Left cardiac atrium (tissue), 4 donors: ENCODE measurements at regions not wholly inside any gene's neighbourhood (a gene's known extent, or its start where the extent isn't known, plus 50 kb on each side); places are given as distances from the start of the nearest gene placed in this dataset.

ENCODE experiments used
- ATAC-seq, 2 donors: fragments of 200-7000 bp; cut with Tn5 transposase; one replicate each; pipeline ENCODE4 v1.9.1; 2020; ENCODE audit warnings: mild to moderate bottlenecking in 2 of 2, moderate library complexity in 2 of 2
- DNase-seq: peaks from one replicate; pipeline ENCODE4 v3.0.0-alpha.2; 2020
- intact Hi-C, 2 donors: fragments of 100-400 bp; cut with DNase I; formaldehyde crosslinking; loops; one replicate each; pipeline versions ENCODE4 v1.14.1 to v1.15.1; 2022 to 2023
- donor health status: DM: no; HTN: yes; CAD: no.
- donor health status: DM: no; HTN: yes; CAD: no; lungs with severe emphysema.
- donor health status: DM: yes; HTN: yes; CAD: no.
- donor health status: Dilated cardiomyopathy.

DNA sequence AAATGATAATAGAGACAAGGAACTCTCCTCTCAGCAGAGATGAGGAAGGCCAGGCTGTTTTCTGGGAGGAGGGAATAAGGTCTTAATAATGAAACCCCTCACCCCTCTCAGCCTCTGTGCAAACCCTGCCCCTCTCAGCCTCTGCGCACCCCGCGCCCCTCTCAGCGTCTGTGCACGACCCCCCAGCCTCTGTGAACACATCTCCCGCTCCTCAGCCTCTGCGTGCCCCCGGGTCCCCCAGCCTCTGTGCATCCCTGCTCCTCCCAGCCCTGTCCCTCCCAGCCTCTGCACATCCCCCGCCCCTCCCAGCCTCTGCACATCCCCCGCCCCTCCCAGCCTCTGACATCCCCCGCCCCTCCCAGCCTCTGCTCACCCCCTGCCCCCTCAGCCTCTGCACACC, 837.8 kb downstream of the TBC1D22A start:
- DNase-seq = no peak
- ATAC-seq = no peak
- intact Hi-C loops = no loop called here

DNA sequence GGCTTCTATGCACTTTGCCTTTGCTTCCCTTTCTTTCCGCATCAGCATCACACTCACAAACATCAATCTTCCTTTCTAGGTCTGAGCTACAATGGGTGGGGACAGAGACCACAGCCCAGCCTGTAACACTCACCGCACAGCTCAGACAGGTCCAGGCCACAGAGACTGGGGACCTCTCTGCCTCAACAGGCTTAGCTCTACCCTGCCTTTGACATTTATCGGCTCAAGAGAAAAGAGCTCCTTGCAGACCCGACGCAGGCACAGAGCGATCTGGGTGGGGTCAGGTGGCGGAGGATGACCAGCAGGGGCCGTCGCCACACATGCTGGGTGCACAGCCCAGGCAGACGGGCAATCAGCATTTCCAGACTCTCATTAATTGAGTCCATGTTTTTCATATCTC, 837.3 kb downstream of the TBC1D22A start:
- no peak for ATAC-seq
- no peak for DNase-seq
- intact Hi-C loops = no loop called here

DNA sequence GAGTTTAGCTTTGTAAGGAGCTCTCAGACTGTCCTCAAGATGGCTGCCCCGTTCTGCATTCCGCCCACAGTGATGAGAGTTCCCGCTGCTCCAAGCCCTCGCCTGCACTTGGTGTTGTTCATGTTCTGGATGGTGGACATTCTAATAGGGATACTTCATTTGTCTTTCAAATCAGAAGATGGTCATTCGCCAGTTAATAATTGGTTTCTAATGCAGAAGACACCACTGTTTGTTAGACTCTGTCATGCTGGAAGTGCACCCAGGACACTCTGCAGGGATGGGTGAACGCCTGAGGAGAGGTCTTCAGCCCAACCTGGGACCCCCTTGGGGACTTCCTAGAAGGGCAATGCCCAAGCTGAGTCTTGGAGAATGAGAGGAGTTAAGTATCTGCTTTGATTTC, 836.4 kb downstream of the TBC1D22A start:
- intact Hi-C loops = no loop called here
- ATAC-seq (no peak), DNase-seq (no peak)

DNA sequence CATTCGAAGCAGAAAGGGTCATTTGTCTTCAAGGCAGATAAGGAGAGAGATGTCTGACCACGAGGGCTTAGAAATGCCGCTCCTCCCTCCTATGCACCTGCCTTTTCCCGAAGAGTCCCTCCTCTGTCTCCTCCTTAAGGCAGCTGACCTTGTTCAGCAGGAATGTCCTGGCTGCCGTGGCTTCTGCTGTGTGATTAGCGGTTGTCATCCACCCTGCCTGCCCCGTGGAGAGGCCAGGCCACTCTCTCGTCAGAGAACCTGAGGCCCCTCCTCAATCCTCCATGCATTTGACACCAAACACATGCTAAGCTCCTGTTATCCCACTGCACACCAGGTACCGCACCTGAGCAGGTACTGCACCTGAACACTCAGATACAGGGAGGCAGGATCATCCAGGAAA, 834.6 kb downstream of the TBC1D22A start:
- DNase-seq = no peak
- intact Hi-C loops = no loop called here
- ATAC-seq = no peak

DNA sequence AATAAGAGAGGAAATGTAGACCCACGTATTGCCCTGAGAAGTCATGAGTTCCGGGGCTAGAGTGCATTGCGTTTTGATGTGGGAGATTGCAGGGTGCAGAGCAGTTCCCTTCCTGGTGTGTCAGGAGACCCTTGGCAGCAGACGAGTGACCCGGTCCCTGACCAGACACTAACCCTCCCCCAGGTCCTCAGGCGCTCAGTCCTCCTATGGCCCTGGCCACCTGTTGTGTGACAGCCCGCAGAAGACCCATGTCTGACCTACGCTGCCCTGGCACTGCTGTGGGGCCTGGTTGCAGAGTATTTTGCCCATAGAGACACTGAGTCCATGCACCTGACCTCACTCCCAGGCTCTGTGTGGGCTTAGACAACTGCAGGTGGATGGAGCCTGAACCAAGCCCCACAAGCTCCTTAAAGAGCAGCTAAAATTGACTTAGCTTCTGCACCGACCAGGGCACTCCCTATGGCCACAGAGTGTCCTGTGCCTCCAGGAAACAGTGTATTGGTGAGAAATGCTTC, 833.8 kb downstream of the TBC1D22A start:
- DNase-seq (no peak), ATAC-seq (no peak)
- intact Hi-C loops = no loop called here

DNA sequence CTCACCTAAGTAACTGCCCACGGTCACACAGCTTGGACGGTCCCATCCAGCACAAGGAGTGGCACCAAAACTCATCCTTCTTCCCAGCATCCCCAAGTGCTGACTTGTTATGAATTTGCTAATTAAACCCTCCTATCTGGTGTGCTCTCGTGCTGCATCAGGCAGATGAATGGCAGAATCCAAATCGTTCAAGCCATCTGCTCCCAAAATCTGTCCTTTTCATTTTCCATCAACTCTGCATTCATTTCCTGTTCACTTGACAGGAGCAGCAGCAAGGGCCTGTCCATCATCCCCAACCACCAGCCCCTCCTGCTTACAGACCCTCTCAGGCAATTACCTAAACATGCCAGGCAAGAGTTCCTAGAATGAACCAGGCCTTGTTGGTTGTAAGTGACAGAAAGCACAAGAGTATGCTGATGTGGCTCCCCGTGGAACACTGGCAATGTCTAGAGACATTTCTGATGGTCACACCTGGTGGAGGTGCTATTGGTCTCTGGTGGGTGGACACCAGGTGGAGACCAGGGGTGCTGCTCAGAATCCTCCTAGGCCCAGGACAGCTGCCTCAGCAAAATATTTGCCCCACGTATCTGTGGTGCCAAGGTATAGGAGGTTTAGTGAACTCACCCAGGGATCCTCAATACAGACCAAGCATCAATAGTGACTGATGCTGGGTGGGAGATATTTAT, 832.5 kb downstream of the TBC1D22A start:
- DNase-seq (no peak), ATAC-seq (no peak)
- intact Hi-C loops = no loop called here

DNA sequence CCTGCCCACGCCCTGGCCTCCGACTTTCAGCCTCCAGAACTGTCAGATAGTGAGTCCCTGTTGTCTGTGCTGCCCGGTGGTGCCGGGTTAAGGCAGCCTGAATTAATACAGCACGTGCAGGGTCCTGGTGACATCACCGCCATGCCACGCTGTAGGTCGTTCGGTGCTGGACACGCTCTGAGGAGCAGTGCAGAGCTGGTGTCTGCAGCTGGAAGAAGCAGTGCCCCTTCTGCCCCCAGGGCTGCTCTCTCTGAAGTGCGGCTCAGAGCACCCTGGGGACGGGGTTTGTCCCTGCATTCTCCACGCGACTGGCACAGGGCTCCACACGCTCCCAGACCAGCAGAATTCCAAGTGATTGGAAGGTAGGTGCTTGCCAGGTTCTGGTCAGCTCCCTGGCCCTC, 831.5 kb downstream of the TBC1D22A start:
- intact Hi-C loops = no loop called here
- DNase-seq = no peak

DNA sequence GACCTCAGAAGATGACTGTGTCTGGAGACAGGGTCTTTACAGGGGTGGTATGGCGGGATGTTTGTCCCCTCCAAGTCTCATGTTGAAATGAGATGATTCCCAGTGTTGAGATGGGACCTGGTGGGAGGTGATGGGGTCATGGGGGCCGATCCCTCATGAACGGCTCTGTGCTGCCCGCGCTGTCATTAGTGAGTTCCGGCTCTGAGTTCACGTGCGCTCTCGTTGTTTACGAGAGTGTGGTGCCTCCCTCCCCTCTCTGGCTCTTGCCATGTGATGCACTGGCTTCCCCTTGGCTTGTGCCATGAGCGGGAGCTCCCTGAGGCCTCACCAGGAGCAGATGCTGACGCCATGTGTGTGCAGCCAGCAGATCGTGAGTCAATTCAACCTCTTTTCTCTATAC, 830.8 kb downstream of the TBC1D22A start:
- intact Hi-C loops = no loop called here
- DNase-seq = no peak

More for the DNA sequence above, 831.5 kb downstream of the TBC1D22A start:
- ATAC-seq = no peak

DNA sequence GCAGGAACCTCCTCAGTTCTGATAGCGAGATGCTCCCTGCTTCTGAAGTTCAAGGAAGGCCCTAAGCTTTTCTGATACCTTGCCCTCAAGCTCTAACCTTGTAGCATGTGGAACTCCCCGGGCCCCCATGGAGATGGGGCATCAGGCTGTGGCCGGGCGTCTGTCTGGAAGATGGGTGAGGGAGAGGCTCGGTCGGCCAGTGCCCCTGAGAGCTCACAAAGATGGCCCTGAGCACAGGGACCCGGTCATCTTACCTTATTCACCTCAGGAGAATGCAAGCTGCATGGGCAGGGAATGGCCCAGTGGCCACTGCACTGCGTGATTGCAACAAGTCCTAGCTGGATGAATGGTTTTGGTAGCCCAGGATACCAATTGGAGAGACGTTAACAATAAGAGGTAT, 830.3 kb downstream of the TBC1D22A start:
- ATAC-seq = no peak
- intact Hi-C loops = no loop called here
- no peak for DNase-seq

More for the DNA sequence above, 830.8 kb downstream of the TBC1D22A start:
- ATAC-seq = no peak

DNA sequence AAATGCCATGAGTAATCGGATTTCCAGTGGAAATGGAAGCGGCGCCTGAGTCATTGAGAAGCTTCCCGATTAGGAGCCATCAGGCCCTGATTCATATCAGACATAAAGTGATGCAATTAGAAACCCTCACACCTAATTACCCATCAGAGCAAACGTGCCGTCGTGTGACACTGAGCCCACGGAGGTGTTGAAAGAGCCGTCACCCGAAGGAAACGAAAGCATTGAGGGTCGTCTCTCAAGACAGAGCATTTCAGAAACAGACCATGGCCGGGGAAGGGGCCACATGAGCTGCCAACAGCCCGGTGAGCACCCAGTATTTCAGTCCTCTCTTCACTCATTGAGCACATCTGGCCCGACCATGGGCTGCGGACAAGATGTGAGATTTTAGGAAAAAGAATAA, 829.3 kb downstream of the TBC1D22A start:
- intact Hi-C loops = no loop called here
- DNase-seq (no peak), ATAC-seq (no peak)

DNA sequence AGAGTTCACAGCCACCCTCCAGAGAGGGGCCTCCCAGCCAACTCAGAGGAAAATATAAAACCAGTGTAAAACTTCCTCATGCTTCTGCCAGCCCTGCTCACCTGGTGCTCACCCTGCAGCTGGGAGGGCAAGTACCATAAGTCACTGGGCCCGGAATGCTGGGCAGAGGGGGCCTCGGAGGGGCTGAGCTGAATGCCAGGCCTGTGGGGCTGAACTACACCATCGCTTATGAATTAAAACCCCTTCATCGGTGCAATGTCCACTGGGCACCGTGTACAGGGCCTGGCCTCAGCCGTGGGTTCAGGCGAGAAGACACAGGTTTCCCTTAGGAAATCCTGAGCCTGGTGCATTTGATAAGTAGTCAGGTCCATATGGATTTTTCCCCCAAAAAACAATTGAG, 828.6 kb downstream of the TBC1D22A start:
- DNase-seq (no peak), ATAC-seq (no peak)
- intact Hi-C loops = no loop called here

DNA sequence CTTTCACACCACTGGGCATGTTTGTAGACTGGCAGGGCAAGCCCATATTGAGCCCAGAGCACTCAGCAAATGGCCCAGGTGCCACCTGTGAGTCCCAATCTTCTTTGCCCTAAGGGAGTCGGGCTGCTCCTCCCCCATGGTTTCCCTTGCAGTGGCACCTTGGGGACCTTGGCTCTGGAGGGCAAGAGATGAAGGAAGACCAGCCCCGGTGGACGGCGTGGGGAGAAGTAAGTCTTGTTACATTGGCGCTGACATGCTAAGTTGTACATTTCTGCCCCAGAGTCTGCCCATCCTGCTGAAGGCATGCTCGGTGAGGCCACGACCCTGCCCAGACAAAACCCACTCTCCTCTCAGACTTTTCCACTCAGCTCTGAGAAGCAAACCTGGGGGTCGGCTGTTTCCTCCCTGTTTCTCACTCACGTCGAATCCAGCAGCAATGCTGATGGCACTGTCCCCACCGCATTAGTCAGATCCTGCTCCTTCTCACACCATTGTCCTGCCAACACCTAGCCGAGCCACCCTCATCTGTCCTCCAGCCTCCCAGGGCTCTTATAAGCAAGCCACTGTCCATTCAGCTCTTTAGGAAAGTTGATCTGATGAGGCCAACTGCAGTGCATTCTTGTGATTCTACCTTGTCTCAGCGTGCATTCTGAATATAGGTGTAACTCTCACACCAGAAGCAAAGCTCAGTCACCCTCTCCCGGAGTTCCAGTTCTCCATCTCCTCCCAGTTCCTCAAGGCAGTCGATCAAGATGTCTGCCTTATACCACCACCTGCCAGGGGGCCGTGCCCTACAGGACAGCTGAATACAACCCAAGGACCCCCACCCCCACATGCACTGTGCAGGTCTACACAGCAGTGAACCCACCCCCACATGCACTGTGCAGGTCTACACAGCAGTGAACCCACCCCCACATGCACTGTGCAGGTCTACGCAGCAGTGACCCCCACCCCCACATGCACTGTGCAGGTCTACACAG, 827.1 kb downstream of the TBC1D22A start:
- ATAC-seq = no peak
- no peak for DNase-seq
- intact Hi-C loops = no loop called here

DNA sequence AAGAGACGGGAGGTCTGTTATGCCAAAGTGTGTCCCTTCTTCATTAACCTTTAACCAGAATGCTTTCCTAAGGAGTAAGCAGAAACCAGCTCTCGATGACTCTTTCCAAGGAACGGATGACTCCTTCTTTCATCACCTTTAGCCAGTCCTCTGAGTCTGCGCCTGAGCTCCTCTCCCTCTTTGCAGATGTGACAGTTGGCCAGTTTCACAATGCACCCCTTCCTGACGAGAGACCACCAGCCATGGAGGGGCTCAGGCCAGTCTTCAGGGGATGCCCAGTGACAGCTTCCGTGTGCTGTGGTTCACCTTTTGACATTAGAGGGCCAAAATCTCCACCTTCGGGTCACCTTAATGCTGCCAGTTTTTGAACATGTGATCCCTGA, 826.1 kb downstream of the TBC1D22A start:
- ATAC-seq = no peak
- no peak for DNase-seq
- intact Hi-C loops = no loop called here

DNA sequence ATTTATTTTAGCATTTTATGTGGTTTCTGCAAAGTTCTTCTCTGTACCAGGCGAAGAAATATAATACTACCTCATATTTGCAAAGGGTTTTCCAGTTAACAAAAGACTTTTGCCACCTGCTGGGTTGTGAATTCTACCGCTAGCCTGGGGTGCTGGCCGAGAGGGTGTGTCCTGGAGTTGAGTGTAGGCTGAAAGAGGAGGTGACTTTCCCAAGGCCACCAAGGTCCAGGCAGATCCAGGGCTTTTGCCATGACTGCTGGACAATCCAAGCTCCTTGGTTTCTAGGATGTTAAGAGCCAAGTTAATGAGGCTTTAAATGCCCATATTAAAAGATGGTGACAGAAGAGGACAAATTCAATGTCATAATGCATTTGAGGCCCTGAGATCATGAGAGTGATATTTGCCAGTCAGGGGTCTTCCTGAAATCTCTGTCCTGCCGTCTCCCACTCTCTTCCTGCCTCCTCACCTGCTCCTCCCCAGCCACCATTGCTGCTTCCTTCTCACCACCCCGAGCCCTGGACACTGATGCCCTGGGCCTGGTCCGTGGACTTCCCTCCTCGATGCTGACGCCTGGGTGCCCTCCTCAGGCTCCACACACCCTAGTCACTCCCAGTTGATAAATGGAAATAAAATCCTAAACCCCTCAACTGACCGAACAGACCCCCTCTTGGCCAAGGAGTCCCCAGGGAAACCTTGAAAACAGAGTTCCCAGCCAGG, 825.6 kb downstream of the TBC1D22A start:
- DNase-seq = no peak
- ATAC-seq = no peak
- intact Hi-C loops = no loop called here

DNA sequence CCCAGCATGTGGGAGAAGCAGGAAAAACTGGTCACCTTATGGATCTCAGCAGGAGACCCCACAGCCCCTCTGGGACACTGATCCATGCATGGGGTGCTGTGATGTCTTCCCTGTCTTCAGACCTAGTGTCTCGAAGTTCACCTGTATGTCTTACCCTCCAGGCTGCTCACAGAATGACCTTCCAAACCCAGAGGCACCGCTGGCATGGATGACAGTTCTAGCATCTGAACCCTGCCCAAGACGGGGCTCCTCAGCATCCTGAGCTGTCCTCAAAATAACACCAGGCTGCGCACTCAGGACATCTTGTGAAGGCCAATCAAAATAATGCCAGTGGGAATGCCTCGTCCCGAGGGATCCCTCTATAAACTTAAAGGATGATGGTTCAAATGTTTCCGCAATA, 824.9 kb downstream of the TBC1D22A start:
- ATAC-seq = no peak
- no peak for DNase-seq
- intact Hi-C loops = no loop called here

DNA sequence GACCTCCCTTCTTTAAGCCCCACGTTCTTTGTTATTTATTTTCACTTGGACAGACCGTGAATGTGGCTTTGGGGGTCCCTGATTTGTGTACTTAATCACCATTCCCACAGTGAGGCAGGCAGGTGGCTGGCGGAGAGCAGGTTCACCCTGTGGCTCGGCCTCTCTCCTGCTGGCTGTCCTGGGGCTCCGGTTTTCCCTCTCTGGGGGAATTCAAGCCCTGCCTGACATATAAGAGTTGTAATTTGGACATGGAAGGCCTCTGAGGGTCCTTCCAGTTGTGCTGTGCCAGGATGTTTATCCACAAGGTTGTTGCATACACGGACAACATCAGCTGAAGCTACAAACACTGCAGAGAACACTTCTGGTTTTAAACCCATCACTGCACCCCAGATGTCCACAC, 824.5 kb downstream of the TBC1D22A start:
- intact Hi-C loops = no loop called here
- DNase-seq (no peak), ATAC-seq (no peak)

DNA sequence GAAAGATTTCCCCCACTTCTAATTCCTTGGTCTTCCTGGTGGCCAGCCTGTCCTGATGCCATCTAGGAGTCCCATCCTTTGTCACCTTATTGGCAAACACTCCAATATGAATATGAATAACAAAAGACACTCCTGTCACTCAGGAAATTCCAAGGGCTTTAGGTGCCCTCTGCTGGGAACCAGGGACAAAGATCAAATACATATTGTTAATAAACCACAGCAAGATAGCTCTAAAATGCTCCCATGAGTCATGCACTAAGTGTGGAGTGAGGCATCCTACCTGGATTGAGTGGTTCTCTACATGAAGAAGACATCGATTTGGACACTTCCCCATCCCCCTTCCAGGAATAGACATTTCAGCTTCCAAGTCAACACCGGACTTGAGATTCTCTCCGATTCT, 823.6 kb downstream of the TBC1D22A start:
- DNase-seq (no peak), ATAC-seq (no peak)
- intact Hi-C loops = no loop called here

DNA sequence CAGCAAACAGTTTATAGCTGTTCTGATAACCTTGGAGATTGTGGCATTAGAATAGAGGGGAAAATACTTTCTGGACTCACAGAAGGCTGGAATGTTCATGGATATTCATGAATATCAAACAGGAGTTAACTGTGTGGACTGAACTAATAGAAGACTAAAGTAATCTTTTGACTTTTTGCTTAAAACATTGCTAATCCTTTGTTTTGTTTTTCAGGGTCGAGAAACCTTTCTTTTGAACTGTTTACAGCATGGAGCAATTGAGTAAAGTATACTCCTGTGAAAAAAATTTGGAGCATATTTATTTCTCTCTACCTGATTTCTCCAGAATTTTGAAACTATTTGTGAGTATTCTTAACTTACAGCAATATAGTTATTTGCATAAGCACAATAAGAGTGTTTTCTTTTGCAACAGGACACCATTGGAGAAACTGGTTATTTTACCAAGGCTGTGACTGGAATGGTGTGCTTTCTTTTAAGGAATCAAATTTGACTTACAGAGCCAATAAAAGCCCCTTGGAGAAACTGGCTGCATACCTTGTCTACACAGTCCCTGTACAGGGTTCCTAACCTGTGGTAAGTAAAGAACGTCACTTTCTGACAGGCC, 821.6 kb downstream of the TBC1D22A start:
- ATAC-seq (no peak), DNase-seq (no peak)
- intact Hi-C loops = no loop called here

DNA sequence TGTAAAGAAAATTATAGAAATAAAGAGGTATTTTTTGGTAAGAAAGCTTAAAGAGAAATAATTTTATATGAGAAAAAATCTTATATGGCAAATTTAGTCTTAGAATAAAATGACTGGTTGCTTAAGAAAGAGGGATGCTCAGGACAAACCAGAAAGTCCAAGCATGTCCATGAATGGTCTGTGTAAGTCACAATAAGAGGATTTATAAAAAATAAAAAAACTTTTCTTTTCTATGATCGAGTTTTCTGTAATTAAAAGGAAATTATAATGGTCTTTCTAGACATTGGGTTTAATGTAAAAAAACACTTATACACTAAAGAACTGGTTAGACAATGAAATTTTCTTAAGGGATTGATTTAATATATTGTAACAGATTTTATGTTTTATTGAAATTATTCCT, 819.6 kb downstream of the TBC1D22A start:
- ATAC-seq (no peak), DNase-seq (no peak)
- intact Hi-C loops = no loop called here

DNA sequence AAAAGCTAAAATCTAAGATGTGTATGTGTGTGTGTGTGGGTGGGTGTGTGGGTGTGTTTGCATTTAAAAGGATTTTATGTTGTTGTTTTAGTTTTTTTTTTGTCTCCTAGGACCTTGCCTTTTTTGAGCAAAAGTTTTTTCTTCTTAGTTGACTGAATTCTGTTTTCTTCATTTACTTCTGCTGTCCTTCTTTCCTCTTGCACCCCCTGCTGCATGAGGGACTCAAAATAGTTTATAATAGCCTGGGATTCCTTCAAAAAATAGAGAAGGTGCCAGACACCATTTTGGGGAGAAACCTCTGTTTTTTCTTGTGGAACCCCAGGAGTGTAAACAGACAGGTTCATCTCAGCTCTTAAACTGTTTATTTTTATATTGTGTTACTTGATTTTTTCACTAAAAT, 817.7 kb downstream of the TBC1D22A start:
- intact Hi-C loops = no loop called here
- ATAC-seq (no peak), DNase-seq (no peak)
